HEK293 (cell line): ENCODE measurements at regions not wholly inside any gene's neighbourhood (a gene's known extent, or its start where the extent isn't known, plus 50 kb on each side); places are given as distances from the start of the nearest gene placed in this dataset.

Source experiments
- CTCF ChIA-PET: fragments of 350-600 bp; formaldehyde crosslinking; extraction: SDS; loops from one replicate; lab custom pipeline; 2021; ENCODE audit warnings: antibody characterized with exemption; lab: Yijun Ruan, JAX
- POLR2A ChIA-PET: fragments of 300-600 bp; formaldehyde crosslinking; extraction: SDS; loops from one replicate; lab custom pipeline; 2020; ENCODE audit warnings: antibody characterized with exemption, inconsistent platforms; lab: Yijun Ruan, JAX
- H3K27ac ChIP-seq: fragments of 200-500 bp; sonication (Bioruptor generic); 2 replicates; pipeline ENCODE4 v1.5.1; 2014; ENCODE audit warnings: low read depth, low read length, control low read depth, inconsistent platforms; ENCODE audit errors: extremely low read depth
- H3K36me3 ChIP-seq, 2 experiments: fragments of 200-500 bp in 1 of 2; sonication (Bioruptor generic) in 1 of 2; 1 replicate in 1 of 2; 2 replicates in 1 of 2; pipeline ENCODE4 v1.5.1; 2014 to 2017; ENCODE audit warnings: inconsistent platforms in 2 of 2, low read length in 2 of 2; ENCODE audit not compliant: control insufficient read depth in 2 of 2, insufficient read depth in 1 of 2
- H3K4me1 ChIP-seq: fragments of 200-500 bp; sonication (Bioruptor generic); 2 replicates; pipeline ENCODE4 v1.5.1; 2014; ENCODE audit warnings: mild to moderate bottlenecking, low read length, inconsistent platforms; ENCODE audit not compliant: control insufficient read depth, insufficient read depth
- H3K4me3 ChIP-seq: 2 replicates; pipeline ENCODE4 v1.5.1; 2011; ENCODE audit warnings: low read depth, mild to moderate bottlenecking, control low read depth, low read length, moderate library complexity
- H3K9me3 ChIP-seq: fragments of 200-500 bp; sonication (Bioruptor generic); 2 replicates; pipeline ENCODE4 v1.5.1; 2014; ENCODE audit warnings: low read depth, low read length, inconsistent platforms; ENCODE audit not compliant: control insufficient read depth, insufficient read depth
- GFI1B ChIP-seq: fragments of 450-650 bp; formaldehyde crosslinking; IDR thresholded peaks from 2 replicates; pipeline ENCODE4 v1.5.1; 2016; ENCODE audit warnings: missing biosample characterization, missing genetic modification characterization
- KLF1 ChIP-seq: fragments of 450-650 bp; formaldehyde crosslinking; IDR thresholded peaks from 2 replicates; pipeline ENCODE4 v1.5.1; 2016; ENCODE audit warnings: missing biosample characterization, missing genetic modification characterization
- SCRT1 ChIP-seq: fragments of 450-650 bp; formaldehyde crosslinking; IDR thresholded peaks from 2 replicates; pipeline ENCODE4 v1.5.1; 2016; ENCODE audit warnings: missing biosample characterization, missing genetic modification characterization, borderline replicate concordance
- YY2 ChIP-seq: fragments of 450-650 bp; formaldehyde crosslinking; IDR thresholded peaks from 2 replicates; pipeline ENCODE4 v1.5.1; 2016; ENCODE audit warnings: missing biosample characterization, missing genetic modification characterization
- ZBTB1 ChIP-seq: fragments of 450-650 bp; formaldehyde crosslinking; IDR thresholded peaks from 2 replicates; pipeline ENCODE4 v1.5.1; 2016; ENCODE audit warnings: missing biosample characterization, missing genetic modification characterization
- ZFP3 ChIP-seq: fragments of 450-650 bp; formaldehyde crosslinking; IDR thresholded peaks from 2 replicates; pipeline ENCODE4 v1.5.1; 2016; ENCODE audit warnings: low read depth, missing biosample characterization, missing genetic modification characterization
- ZFP37 ChIP-seq: fragments of 450-650 bp; formaldehyde crosslinking; IDR thresholded peaks from 2 replicates; pipeline ENCODE4 v1.5.1; 2016; ENCODE audit warnings: missing biosample characterization, missing genetic modification characterization
- ZFP69B ChIP-seq: fragments of 450-650 bp; formaldehyde crosslinking; IDR thresholded peaks from 2 replicates; pipeline ENCODE4 v1.5.1; 2016; ENCODE audit warnings: missing biosample characterization, missing genetic modification characterization
- ZNF169 ChIP-seq: fragments of 450-650 bp; formaldehyde crosslinking; IDR thresholded peaks from 2 replicates; pipeline ENCODE4 v1.5.1; 2016; ENCODE audit warnings: missing biosample characterization, missing genetic modification characterization
- ZNF202 ChIP-seq: fragments of 450-650 bp; formaldehyde crosslinking; IDR thresholded peaks from 2 replicates; pipeline ENCODE4 v1.5.1; 2016; ENCODE audit warnings: missing biosample characterization, missing genetic modification characterization, borderline replicate concordance
- ZNF248 ChIP-seq: fragments of 450-650 bp; formaldehyde crosslinking; IDR thresholded peaks from 2 replicates; pipeline ENCODE4 v1.5.1; 2017; ENCODE audit warnings: missing biosample characterization, missing genetic modification characterization
- ZNF350 ChIP-seq: fragments of 450-650 bp; formaldehyde crosslinking; IDR thresholded peaks from 2 replicates; pipeline ENCODE4 v1.5.0; 2017; ENCODE audit warnings: missing biosample characterization, mild to moderate bottlenecking, missing genetic modification characterization
- ZNF391 ChIP-seq: fragments of 450-650 bp; formaldehyde crosslinking; IDR thresholded peaks from 2 replicates; pipeline ENCODE4 v1.5.1; 2016; ENCODE audit warnings: low read depth, missing biosample characterization, missing genetic modification characterization, borderline replicate concordance
- ZNF426 ChIP-seq: fragments of 450-650 bp; formaldehyde crosslinking; IDR thresholded peaks from 2 replicates; pipeline ENCODE4 v1.5.1; 2017; ENCODE audit warnings: missing biosample characterization, missing genetic modification characterization, mild to moderate bottlenecking, inconsistent platforms, moderate library complexity
- ZNF544 ChIP-seq: fragments of 450-650 bp; formaldehyde crosslinking; IDR thresholded peaks from 2 replicates; pipeline ENCODE4 v1.5.0; 2017; ENCODE audit warnings: missing biosample characterization, missing genetic modification characterization
- ZNF596 ChIP-seq: fragments of 450-650 bp; IDR thresholded peaks from 2 replicates; pipeline ENCODE4 v1.5.0; 2018; ENCODE audit warnings: missing biosample characterization, mild to moderate bottlenecking, missing genetic modification characterization, moderate library complexity
- ZNF624 ChIP-seq: fragments of 450-650 bp; formaldehyde crosslinking; IDR thresholded peaks from 2 replicates; pipeline ENCODE4 v1.5.1; 2017; ENCODE audit warnings: missing biosample characterization, missing genetic modification characterization
- ZNF776 ChIP-seq: fragments of 450-650 bp; formaldehyde crosslinking; IDR thresholded peaks from 2 replicates; pipeline ENCODE4 v1.5.0; 2017; ENCODE audit warnings: missing biosample characterization, missing genetic modification characterization, borderline replicate concordance
- ZNF837 ChIP-seq: fragments of 450-650 bp; formaldehyde crosslinking; IDR thresholded peaks from 2 replicates; pipeline ENCODE4 v1.5.1; 2016; ENCODE audit warnings: missing biosample characterization, missing genetic modification characterization
- ZSCAN30 ChIP-seq: fragments of 450-650 bp; IDR thresholded peaks from 2 replicates; pipeline ENCODE4 v1.5.1; 2018; ENCODE audit warnings: missing biosample characterization, mild to moderate bottlenecking, missing genetic modification characterization, moderate library complexity
- TF ChIP-seq, protein P1 (sequence below): fragments of 450-650 bp; formaldehyde crosslinking; IDR thresholded peaks from 2 replicates; pipeline ENCODE4 v1.5.1; 2017; ENCODE audit warnings: missing biosample characterization, missing genetic modification characterization
- TF ChIP-seq, protein P2 (sequence below): sonication (generic); formaldehyde crosslinking; IDR thresholded peaks from 2 replicates; pipeline ENCODE4 v1.8.1; 2022; ENCODE audit warnings: mild to moderate bottlenecking, moderate library complexity, missing genetic modification reagents
- TF ChIP-seq, protein P3 (sequence below): fragments of 450-650 bp; formaldehyde crosslinking; IDR thresholded peaks from 2 replicates; pipeline ENCODE4 v1.5.1; 2016; ENCODE audit warnings: missing biosample characterization, missing genetic modification characterization

- no peak for TF ChIP-seq ZNF391 (tag by site-specific recombination)
- TF ChIP-seq, protein P1, sequence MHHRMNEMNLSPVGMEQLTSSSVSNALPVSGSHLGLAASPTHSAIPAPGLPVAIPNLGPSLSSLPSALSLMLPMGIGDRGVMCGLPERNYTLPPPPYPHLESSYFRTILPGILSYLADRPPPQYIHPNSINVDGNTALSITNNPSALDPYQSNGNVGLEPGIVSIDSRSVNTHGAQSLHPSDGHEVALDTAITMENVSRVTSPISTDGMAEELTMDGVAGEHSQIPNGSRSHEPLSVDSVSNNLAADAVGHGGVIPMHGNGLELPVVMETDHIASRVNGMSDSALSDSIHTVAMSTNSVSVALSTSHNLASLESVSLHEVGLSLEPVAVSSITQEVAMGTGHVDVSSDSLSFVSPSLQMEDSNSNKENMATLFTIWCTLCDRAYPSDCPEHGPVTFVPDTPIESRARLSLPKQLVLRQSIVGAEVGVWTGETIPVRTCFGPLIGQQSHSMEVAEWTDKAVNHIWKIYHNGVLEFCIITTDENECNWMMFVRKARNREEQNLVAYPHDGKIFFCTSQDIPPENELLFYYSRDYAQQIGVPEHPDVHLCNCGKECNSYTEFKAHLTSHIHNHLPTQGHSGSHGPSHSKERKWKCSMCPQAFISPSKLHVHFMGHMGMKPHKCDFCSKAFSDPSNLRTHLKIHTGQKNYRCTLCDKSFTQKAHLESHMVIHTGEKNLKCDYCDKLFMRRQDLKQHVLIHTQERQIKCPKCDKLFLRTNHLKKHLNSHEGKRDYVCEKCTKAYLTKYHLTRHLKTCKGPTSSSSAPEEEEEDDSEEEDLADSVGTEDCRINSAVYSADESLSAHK (tag by site-specific recombination) = no peak
- CTCF ChIA-PET = interaction anchor here (0.7 kb wide), 1 partner anchor 281 kb away, joined by 3 read pairs; no protein-coding TSS in a partner anchor
- Histone ChIP-seq H3K36me3 (no peaks in the 10 kb centered on the region), H3K27ac (no peak overlapping the region), H3K4me1 (no peaks in the 10 kb centered on the region), H3K9me3 (no peaks in the 10 kb centered on the region), H3K4me3 (no peak overlapping the region)
- POLR2A ChIA-PET = no interaction called here
Observed at GRCh38 chr2:234272069-234272850, 221.8 kb downstream of the SPP2 start.

- TF ChIP-seq ZFP3 (tag by site-specific recombination) (no peak), SCRT1 (no peak), ZNF169 (tag by site-specific recombination) (no peak), ZNF596 (tag by site-specific recombination) (no peak), ZNF837 (tag by site-specific recombination) (no peak), ZNF202 (tag by site-specific recombination) (no peak)
- TF ChIP-seq, protein P2, sequence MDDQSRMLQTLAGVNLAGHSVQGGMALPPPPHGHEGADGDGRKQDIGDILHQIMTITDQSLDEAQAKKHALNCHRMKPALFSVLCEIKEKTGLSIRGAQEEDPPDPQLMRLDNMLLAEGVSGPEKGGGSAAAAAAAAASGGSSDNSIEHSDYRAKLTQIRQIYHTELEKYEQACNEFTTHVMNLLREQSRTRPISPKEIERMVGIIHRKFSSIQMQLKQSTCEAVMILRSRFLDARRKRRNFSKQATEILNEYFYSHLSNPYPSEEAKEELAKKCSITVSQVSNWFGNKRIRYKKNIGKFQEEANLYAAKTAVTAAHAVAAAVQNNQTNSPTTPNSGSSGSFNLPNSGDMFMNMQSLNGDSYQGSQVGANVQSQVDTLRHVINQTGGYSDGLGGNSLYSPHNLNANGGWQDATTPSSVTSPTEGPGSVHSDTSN (CRISPR knock-in tag) = no peak
- H3K4me1 ChIP-seq = no peaks in the 10 kb centered on the region
- no peaks in the 10 kb centered on the region for H3K36me3 ChIP-seq
- CTCF ChIA-PET = interaction anchor here (0.6 to 1.6 kb wide), 3 partner anchors 18 to 409 kb away, joined by 3 to 5 read pairs (median 3); no protein-coding TSS in a partner anchor
- H3K27ac ChIP-seq = no peak overlapping the region
- POLR2A ChIA-PET = no interaction called here
- H3K9me3 ChIP-seq = no peaks in the 10 kb centered on the region
- H3K4me3 ChIP-seq = no peak overlapping the region
Observed at GRCh38 chr2:234271338-234271737, 220.8 kb downstream of the SPP2 start.

DNA sequence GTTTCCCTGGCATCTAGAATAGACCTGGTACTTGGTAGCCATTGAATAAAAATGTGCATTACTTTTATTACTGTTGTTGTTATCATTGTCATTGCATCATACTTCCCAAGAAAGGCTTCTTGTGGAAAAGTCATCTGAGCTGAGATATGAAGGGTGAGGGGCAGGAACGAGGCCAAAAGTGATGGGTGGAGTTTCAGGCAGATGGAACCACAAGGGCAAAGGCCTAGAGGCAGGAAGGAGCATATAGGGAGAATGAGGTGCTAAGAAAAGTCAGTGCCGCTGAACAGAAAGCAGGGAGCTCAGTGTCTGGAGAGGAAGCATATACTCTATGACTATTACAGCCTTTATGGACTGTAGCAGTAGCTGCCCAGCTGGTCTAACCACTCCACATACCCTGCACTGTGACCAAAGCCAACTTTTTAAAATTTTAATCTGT, 219.3 kb downstream of the SPP2 start:
- Histone ChIP-seq H3K4me3 (no peak overlapping the region), H3K27ac (no peak overlapping the region), H3K9me3 (no peaks in the 10 kb centered on the region), H3K36me3 (no peaks in the 10 kb centered on the region), H3K4me1 (no peaks in the 10 kb centered on the region)
- CTCF ChIA-PET = interaction anchor here (1.0 kb wide), 1 partner anchor 19 kb away, joined by 5 read pairs; no protein-coding TSS in a partner anchor
- TF ChIP-seq ZSCAN30 (tag by site-specific recombination) = no peak
- TF ChIP-seq, protein P3, sequence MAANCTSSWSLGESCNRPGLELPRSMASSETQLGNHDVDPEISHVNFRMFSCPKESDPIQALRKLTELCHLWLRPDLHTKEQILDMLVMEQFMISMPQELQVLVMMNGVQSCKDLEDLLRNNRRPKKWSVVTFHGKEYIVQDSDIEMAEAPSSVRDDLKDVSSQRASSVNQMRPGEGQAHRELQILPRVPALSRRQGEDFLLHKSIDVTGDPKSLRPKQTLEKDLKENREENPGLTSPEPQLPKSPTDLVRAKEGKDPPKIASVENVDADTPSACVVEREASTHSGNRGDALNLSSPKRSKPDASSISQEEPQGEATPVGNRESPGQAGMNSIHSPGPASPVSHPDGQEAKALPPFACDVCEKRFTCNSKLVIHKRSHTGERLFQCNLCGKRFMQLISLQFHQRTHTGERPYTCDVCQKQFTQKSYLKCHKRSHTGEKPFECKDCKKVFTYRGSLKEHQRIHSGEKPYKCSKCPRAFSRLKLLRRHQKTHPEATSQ (tag by site-specific recombination) = no peak
- TF ChIP-seq ZBTB1 = no peak
- no peak for TF ChIP-seq ZNF624 (tag by site-specific recombination)
- no peak for TF ChIP-seq ZNF426
- TF ChIP-seq GFI1B (tag by site-specific recombination) = no peak
- no peak for TF ChIP-seq ZFP37 (tag by site-specific recombination)
- no peak for TF ChIP-seq ZNF248 (tag by site-specific recombination)
- TF ChIP-seq YY2 (tag by site-specific recombination) = no peak
- TF ChIP-seq ZNF544 (tag by site-specific recombination) = no peak
- TF ChIP-seq KLF1 (tag by site-specific recombination) = no peak
- TF ChIP-seq ZFP69B = no peak
- no peak for TF ChIP-seq ZNF776 (tag by site-specific recombination)
- no peak for TF ChIP-seq ZNF350 (tag by site-specific recombination)
- POLR2A ChIA-PET = no interaction called here
